HG02610 (cell line): ENCODE measurements at regions not wholly inside any gene's neighbourhood (a gene's known extent, or its start where the extent isn't known, plus 50 kb on each side); places are given as distances from the start of the nearest gene placed in this dataset.

Source experiments
- ATAC-seq: cut with Tn5 transposase; IDR thresholded peaks from one replicate; pipeline ENCODE4 v1.9.1; 2021; ENCODE audit warnings: mild to moderate bottlenecking, moderate library complexity; ENCODE audit not compliant: unreplicated experiment

- ATAC-seq = no peak
Observed at GRCh38 chr2:60067006-60067405, 486.4 kb downstream of the BCL11A start.

- ATAC-seq = no peak
Observed at GRCh38 chr2:60066096-60066839, 487.2 kb downstream of the BCL11A start.

DNA sequence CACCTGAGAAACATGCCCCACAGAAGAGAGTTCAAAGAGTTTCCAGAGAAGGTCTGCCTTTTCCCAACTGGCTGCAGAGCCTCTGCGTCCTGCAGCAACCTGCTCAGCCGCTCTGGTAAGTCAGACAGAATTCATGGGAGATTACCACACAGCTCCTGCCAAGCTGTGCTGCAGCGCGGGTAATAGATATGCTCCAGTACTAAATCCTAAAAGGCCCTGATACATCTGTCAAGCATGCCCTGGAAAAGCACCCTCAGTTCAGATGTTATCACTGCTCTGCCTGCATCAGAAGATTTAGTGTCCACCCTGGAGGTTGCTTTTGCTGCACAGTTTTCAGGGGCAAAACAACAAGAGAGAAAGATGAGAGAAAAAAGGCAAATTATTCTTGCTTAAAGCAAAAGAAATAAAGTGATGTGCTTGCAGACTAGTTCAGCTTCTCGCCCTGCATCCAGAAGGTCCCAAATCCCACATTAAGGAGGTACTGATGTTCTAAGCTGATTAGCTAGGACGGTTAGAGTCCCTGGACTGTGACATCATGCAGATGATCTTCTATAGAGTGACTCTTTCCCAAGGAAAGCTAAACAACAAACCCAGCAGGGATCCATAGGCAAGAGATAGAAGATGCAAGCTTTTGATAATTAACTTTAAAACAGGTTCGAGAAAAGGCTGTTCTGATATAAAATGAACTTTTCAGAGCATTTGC lies 488.6 kb downstream of the BCL11A start:
- ATAC-seq = no peak

- ATAC-seq = no peak
Observed at GRCh38 chr2:60058781-60059180, 494.7 kb downstream of the BCL11A start.

DNA sequence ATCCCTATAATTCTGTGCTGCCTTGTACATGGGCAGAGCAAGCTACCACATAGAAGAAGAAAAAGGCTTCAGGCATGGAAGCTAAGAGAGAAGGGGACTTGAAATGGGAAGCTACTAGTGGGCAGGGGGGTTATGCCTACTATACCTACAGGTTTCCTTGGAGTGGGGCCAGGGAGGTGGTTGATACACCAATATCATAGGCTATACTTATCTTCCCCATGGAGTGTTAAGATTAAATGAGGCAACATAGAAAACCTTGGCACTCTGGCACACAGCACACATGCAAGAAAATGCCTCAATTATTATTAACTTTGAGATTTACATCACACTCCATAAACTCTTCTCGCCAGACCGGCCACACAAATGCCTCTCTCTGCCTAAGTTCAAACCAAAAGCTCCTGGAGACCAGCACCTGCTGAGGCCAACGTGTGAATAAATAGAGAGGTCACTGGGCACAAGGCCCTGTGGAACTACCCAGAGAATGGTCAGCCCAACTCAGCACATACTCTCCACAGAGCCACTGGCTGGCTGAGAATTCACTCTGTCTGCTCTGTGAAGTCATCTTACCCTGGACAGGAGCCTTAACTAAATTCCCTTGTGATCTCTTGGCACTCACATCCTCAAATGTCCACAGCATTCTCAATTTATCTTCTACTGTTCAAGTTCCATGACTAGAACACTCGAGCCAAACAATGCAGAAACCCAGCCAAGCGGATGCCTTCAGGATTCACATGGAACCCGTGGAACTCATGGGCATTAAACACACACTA lies 498.7 kb downstream of the BCL11A start:
- no peak for ATAC-seq

GRCh38 chr2:60053791-60054190 lies 499.7 kb downstream of the BCL11A start:
- no peak for ATAC-seq

DNA sequence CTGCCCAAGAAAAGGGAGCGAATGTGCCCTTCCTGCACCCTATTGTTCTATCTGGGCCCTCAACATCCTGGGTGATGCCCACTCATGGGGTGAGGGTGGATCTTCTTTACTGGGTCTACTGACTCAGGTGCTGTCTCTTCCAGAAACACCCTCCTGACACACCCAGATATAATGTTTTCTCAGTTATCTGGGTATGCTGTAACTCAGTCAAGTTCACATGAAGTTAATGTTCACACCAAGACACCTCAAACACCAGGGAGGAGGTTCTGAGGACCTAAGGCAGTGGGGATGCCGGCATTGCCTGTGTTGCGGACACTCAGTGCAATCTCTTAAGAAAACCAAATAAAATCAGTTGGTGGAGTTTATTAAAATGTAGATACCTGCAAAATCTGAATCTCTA lies 500.9 kb downstream of the BCL11A start:
- ATAC-seq = no peak

DNA sequence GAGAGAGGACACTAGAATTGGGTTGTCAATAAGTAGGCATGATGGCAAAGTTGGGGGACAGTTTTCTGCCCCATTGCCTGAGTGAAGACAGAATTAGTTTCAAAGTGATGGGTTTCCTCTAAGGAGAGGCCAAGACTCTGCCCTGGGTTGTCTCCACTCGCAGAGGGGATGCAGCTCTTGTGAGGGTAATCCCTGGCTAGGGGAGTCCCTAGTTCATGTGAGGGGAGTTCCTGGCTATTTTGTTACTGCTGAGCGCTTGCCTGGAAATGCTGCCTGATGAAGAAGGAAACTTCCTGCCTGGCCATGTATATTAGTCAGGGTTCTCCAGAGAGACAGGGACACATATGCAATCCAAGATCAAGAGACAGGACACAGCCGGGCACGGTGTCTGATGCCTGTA lies 501.5 kb downstream of the BCL11A start:
- no peak for ATAC-seq

- no peak for ATAC-seq
Observed at GRCh38 chr2:60047944-60048525, 505.4 kb downstream of the BCL11A start.

DNA sequence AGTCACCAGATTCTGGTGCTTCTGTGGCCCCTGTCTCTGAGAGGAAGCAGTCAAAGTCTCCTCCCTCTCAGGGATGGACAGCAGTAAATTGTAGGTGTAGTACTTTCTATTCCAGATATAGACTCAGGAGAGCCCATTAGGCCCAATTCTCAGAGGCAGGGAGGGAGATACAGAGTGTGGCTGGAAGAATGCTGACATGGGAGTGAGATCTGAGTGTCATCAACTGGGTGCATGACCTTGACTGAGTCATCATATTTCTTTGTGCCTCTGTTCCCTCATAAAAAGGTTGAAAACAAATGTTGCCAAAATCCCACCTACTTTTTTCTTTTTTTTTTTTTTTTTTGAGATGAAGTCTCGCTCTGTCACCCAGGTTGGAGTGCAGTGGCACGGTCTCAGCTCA lies 506.1 kb downstream of the BCL11A start:
- ATAC-seq = no peak

DNA sequence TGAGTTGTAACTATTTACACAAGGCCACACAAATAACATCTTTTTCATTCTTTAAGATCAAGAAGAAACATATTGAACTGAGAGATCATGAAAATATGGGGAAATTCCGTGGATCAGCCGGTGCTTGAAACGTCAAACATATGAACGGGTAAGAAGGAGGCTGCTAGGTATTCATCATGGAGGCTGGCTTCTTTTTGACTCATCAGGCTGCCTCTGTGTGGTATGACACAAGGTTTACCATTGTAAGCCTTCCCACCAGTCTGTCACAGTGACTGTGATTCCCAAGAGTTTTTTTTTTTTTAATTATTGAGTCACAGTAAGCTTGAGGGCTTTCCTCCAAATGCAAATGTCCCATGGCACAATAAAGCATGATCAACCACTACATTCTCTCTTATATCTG lies 506.9 kb downstream of the BCL11A start:
- no peak for ATAC-seq

- no peak for ATAC-seq
Observed at GRCh38 chr2:60045456-60045855, 508.0 kb downstream of the BCL11A start.

GRCh38 chr2:60044484-60044883 lies 509.0 kb downstream of the BCL11A start:
- no peak for ATAC-seq

GRCh38 chr2:60042023-60042422 lies 511.4 kb downstream of the BCL11A start:
- no peak for ATAC-seq

DNA sequence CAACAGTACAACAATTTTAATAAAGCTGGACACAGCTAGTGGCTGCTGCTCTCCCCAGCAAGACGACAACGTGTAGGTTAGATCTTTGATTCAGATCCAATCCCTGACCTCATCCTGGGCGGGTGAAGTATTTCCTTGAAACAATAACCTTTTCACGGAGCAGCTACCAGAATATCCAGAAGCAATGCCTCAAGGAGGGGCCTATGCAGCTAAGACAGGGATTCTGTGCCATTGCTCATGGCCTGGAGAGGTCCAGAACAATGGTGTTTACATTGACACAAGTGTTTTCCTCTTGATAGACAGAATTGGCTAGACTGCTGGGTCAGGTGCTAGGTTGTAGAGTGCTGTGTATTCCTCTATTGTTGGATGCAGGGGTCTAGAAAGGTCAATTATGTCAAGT lies 520.1 kb downstream of the BCL11A start:
- ATAC-seq = no peak

DNA sequence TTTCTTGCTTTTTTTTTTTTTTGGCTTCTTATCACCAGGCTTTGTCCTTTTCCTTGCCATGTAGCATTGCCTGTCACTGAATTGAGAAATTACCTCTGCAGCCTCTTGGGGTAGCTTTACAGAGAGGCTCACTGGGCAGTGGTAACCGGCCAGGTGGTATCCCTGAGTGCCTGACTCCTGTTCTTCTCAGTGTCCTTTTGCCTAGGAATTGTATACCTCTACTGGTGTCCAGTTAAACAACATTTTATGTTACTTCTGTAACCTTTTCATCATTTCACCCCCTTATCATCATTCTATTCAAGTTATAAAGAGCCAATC lies 523.9 kb downstream of the BCL11A start:
- ATAC-seq = no peak

- no peak for ATAC-seq
Observed at GRCh38 chr2:60028849-60029565, 524.4 kb downstream of the BCL11A start.

DNA sequence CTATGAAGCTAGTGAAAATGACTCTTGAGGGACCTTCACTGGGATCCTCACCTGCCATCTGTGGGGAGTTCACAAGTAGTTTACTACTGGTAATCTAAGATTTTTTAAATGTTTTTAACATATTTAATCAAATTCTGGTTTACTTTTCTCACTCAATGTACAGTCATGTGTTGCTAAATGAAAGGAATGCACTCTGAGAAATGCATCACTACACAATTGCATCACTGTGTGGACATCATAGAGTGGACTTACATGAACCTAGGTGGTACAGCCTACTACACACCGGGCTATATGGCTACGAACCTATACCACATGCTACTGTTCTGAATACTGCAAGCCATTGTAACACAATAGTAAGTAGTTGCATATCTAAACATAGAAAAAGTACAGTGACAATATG lies 528.0 kb downstream of the BCL11A start:
- no peak for ATAC-seq

GRCh38 chr2:60023256-60023985 lies 530.0 kb downstream of the BCL11A start:
- no peak for ATAC-seq

- no peak for ATAC-seq
Observed at GRCh38 chr2:60007671-60008070, 545.8 kb downstream of the BCL11A start.
